PC-9 (cell line): ENCODE measurements at regions not wholly inside any gene's neighbourhood (a gene's known extent, or its start where the extent isn't known, plus 50 kb on each side); places are given as distances from the start of the nearest gene placed in this dataset.

Experiments
- BruUV-seq: library from RNA; stranded (reverse); fragments of 400-500 nt; replicated peaks from 2 replicates; lab custom pipeline; 2021; lab: Mats Ljungman, UMichigan
- CTCF ChIA-PET: fragments of 300-600 bp; sonication (Branson Sonifier 250); formaldehyde crosslinking; loops from one replicate; lab custom pipeline; 2022; ENCODE audit warnings: antibody characterized with exemption; lab: Charles Lee
- POLR2A ChIA-PET: fragments of 300-600 bp; sonication (Branson Sonifier 250); formaldehyde crosslinking; loops from one replicate; lab custom pipeline; 2022; ENCODE audit warnings: antibody characterized with exemption; ENCODE audit not compliant: unreplicated experiment; lab: Charles Lee
- DNase-seq, 2 experiments: peaks; one replicate each; pipeline versions ENCODE4 v3.0.0 to v3.0.0-alpha.2; 2015 to 2022; ENCODE audit warnings: mixed read lengths in 1 of 2
- H2AFZ ChIP-seq: fragments of 200-600 bp; sonication (generic); 2 replicates; pipeline ENCODE4 v1.8.1; 2017; ENCODE audit warnings: antibody characterized with exemption
- H3F3A ChIP-seq: fragments of 200-600 bp; sonication (generic); 2 replicates; pipeline ENCODE4 v1.8.1; 2017; ENCODE audit warnings: antibody characterized with exemption, mild to moderate bottlenecking, low read depth; ENCODE audit not compliant: insufficient read depth
- H3K27ac ChIP-seq: fragments of 200-600 bp; sonication (generic); 2 replicates; pipeline ENCODE4 v1.6.1; 2016; ENCODE audit warnings: mixed run types
- H3K27me3 ChIP-seq: fragments of 200-600 bp; sonication (generic); 2 replicates; pipeline ENCODE4 v1.6.1; 2016; ENCODE audit warnings: low read depth, mixed run types; ENCODE audit not compliant: insufficient read depth
- H3K36me3 ChIP-seq: fragments of 200-600 bp; sonication (generic); 2 replicates; pipeline ENCODE4 v1.6.1; 2016; ENCODE audit warnings: low read depth, mixed run types
- H3K4me1 ChIP-seq: fragments of 200-600 bp; sonication (generic); replicated peaks from 2 replicates; pipeline ENCODE4 v1.6.1; 2016; ENCODE audit warnings: mixed run types; ENCODE audit not compliant: insufficient read depth
- H3K4me2 ChIP-seq: fragments of 200-600 bp; sonication (generic); 2 replicates; pipeline ENCODE4 v1.6.1; 2017; ENCODE audit warnings: mixed run types
- H3K4me3 ChIP-seq: fragments of 200-600 bp; sonication (generic); 2 replicates; pipeline ENCODE4 v1.6.1; 2016; ENCODE audit warnings: mixed run types
- H3K79me2 ChIP-seq: fragments of 200-600 bp; sonication (generic); 2 replicates; pipeline ENCODE4 v1.6.1; 2017; ENCODE audit warnings: low read depth, mixed run types
- H3K9me2 ChIP-seq: fragments of 200-600 bp; sonication (generic); 2 replicates; pipeline ENCODE4 v1.8.1; 2017; ENCODE audit warnings: mild to moderate bottlenecking; ENCODE audit not compliant: insufficient read depth
- H3K9me3 ChIP-seq: fragments of 200-600 bp; sonication (generic); 2 replicates; pipeline ENCODE4 v1.8.1; 2016; ENCODE audit warnings: low read depth; ENCODE audit not compliant: insufficient read depth
- H4K20me1 ChIP-seq: fragments of 200-600 bp; sonication (generic); 2 replicates; pipeline ENCODE4 v1.8.1; 2017; ENCODE audit not compliant: insufficient read depth
- EZH2 ChIP-seq: fragments of 200-600 bp; sonication (generic); IDR thresholded peaks from 2 replicates; pipeline ENCODE4 v1.8.0; 2017; ENCODE audit warnings: antibody characterized with exemption, low read depth
- intact Hi-C: fragments of 100-400 bp; cut with micrococcal nuclease; formaldehyde crosslinking; loops from one replicate; pipeline ENCODE4 v1.10.0; 2022; ENCODE audit not compliant: unreplicated experiment
- TF ChIP-seq, protein P1 (sequence below): fragments of 200-600 bp; sonication (generic); conservative IDR thresholded peaks from 2 replicates; pipeline ENCODE4 v1.6.1; 2017; ENCODE audit warnings: mixed run types, antibody characterized with exemption, mild to moderate bottlenecking, moderate library complexity

DNA sequence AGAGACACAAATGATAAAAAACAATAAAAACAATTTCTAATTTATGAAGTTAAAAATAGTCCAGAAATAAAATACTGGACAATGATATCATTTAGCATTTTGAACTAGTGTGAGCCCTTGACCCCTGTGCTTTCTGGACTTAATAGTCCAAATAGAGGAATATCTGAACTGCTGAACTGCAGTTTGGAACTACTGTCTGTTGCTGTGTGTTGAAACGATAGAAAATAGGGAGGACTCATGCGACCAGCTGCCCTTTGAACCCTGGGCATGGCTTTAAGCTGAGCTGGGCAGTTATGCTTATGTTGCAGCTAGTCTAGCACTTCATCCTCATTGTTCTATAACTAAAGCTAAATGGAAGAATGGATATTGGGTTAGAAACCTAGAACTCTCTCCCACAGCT lies 99.5 kb downstream of the FMR1NB start:
- Histone ChIP-seq H3K4me1 (no peaks in the 10 kb centered on the region), H3K9me3 (no peaks in the 10 kb centered on the region), H3K4me3 (no peak overlapping the region), H4K20me1 (no peaks in the 10 kb centered on the region), H3K27ac (no peak overlapping the region), H3F3A (no peaks in the 10 kb centered on the region), H3K36me3 (no peaks in the 10 kb centered on the region), H3K27me3 (no peaks in the 10 kb centered on the region), H3K4me2 (no peak overlapping the region), H3K79me2 (no peaks in the 10 kb centered on the region), H3K9me2 (no peaks in the 10 kb centered on the region), H2AFZ (no peak overlapping the region)
- no peak for DNase-seq
- intact Hi-C loops: no loop called here
- ChIA-PET POLR2A (no interaction called here), CTCF (interaction anchor here (0.7 kb wide), 1 partner anchor 11 kb away, joined by 4 read pairs; no protein-coding TSS in a partner anchor)
- no TSS peak for BruUV-seq
- TF ChIP-seq, protein P1, sequence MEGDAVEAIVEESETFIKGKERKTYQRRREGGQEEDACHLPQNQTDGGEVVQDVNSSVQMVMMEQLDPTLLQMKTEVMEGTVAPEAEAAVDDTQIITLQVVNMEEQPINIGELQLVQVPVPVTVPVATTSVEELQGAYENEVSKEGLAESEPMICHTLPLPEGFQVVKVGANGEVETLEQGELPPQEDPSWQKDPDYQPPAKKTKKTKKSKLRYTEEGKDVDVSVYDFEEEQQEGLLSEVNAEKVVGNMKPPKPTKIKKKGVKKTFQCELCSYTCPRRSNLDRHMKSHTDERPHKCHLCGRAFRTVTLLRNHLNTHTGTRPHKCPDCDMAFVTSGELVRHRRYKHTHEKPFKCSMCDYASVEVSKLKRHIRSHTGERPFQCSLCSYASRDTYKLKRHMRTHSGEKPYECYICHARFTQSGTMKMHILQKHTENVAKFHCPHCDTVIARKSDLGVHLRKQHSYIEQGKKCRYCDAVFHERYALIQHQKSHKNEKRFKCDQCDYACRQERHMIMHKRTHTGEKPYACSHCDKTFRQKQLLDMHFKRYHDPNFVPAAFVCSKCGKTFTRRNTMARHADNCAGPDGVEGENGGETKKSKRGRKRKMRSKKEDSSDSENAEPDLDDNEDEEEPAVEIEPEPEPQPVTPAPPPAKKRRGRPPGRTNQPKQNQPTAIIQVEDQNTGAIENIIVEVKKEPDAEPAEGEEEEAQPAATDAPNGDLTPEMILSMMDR: no peak
- no peak for TF ChIP-seq EZH2

DNA sequence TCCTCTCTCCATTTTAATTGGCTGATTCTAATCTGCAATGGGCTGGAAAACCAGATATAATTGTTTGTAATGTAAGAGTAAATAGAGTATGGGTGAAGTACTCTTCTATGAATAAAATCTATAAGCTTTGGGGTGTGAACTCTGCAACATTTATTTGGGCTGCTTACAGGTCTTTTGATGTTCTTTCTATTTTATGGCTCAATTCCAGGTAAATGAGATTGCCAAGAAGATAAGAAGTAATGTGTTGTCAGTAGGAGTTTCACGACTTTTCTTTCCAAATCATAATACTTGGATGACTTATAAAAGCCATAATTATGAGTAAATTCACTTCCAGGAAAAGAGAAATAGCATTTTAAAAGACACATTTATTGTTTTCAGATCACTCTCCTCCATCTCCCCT lies 103.5 kb downstream of the FMR1NB start:
- ChIA-PET CTCF (no interaction called here), POLR2A (no interaction called here)
- intact Hi-C loops: no loop called here
- Histone ChIP-seq H4K20me1 (no peaks in the 10 kb centered on the region), H3K27ac (no peak overlapping the region), H3K9me3 (no peaks in the 10 kb centered on the region), H3K4me3 (no peak overlapping the region), H2AFZ (no peak overlapping the region), H3K9me2 (no peaks in the 10 kb centered on the region), H3K4me2 (no peak overlapping the region), H3K79me2 (no peaks in the 10 kb centered on the region), H3F3A (no peaks in the 10 kb centered on the region), H3K36me3 (no peaks in the 10 kb centered on the region), H3K4me1 (no peaks in the 10 kb centered on the region), H3K27me3 (no peaks in the 10 kb centered on the region)
- DNase-seq: no peak
- TF ChIP-seq, protein P1: no peak
- no peak for TF ChIP-seq EZH2
- BruUV-seq: no TSS peak

DNA sequence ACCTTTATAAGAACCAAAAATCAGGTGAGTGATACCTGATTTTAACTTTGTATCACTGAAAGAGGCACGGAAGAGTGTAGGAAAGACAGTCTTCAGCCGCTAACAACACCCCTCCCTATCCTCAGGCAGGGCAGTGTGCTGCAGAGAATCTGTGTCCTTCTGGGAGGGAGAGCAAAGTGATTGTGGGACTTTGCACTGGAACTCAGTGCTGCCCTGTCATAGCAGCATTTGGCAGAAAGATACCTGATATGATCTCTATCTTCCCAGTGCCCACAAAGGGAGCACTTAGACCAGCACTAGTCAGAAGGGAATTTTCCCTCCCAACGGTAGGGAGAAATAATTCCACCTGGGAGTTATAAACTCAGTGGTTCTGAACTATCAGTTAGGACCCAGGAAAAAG lies 139.0 kb downstream of the FMR1NB start:
- Histone ChIP-seq H3K4me2 (no peak overlapping the region), H3K27ac (no peak overlapping the region), H3K9me3 (no peaks in the 10 kb centered on the region), H3K36me3 (no peaks in the 10 kb centered on the region), H3F3A (no peaks in the 10 kb centered on the region), H3K4me3 (no peak overlapping the region), H3K4me1 (no peaks in the 10 kb centered on the region), H3K9me2 (no peaks in the 10 kb centered on the region), H4K20me1 (no peaks in the 10 kb centered on the region), H3K27me3 (no peaks in the 10 kb centered on the region), H2AFZ (no peak overlapping the region), H3K79me2 (no peaks in the 10 kb centered on the region)
- CTCF ChIA-PET: no interaction called here
- TF ChIP-seq, protein P1: no peak
- TF ChIP-seq EZH2: no peak
- no TSS peak for BruUV-seq
- no peak for DNase-seq
- intact Hi-C loops: no loop called here
- POLR2A ChIA-PET: no interaction called here
